ENCODE measurements at regions not wholly inside any gene's neighbourhood (a gene's known extent, or its start where the extent isn't known, plus 50 kb on each side); places are given as distances from the start of the nearest gene placed in this dataset.

- TF ChIP-seq EZH2 (IDR thresholded peaks at IDR 0.05; ENCODE audit: low read length, unreplicated experiment) (no peak), CTCF (conservative IDR thresholded peaks at IDR 0.05; ENCODE audit: low read depth, low read length) (no peak), EZH2phosphoT487 (IDR thresholded peaks at IDR 0.05; ENCODE audit: borderline replicate concordance, low read length) (no peak)
Measured at GRCh38 chr6:20338156-20338555, 63.5 kb upstream of the E2F3 start.
